Anterior cingulate cortex (tissue), 58 donors: ENCODE measurements at regions not wholly inside any gene's neighbourhood (a gene's known extent, or its start where the extent isn't known, plus 50 kb on each side); places are given as distances from the start of the nearest gene placed in this dataset.
A peak's percentile ranks its signal among the peaks of the same experiment; 100 is the strongest.
"Not testable (repeated sequence)": the region's sequence is repeated elsewhere in the genome, so short reads cannot be mapped to it uniquely, and the experiment has no call there.

ENCODE experiments used
- DNase-seq, 58 donors: peaks; one replicate each; lab custom pipeline; 2025; lab: John Stamatoyannopoulos, UW

GRCh38 chr3:94472511-94472910, 409.6 kb downstream of the NSUN3 start:
- DNase-seq: no peak

GRCh38 chr3:94481226-94481898, 418.5 kb downstream of the NSUN3 start:
- DNase-seq: no peak

- DNase-seq: no peak
Observed at GRCh38 chr3:94482686-94483085, 419.8 kb downstream of the NSUN3 start.

GRCh38 chr3:94483403-94483802, 420.5 kb downstream of the NSUN3 start:
- DNase-seq: no peak

GRCh38 chr3:94494992-94495391, 432.1 kb downstream of the NSUN3 start:
- DNase-seq: no peak

- no peak for DNase-seq
Observed at GRCh38 chr3:94500146-94500545, 437.3 kb downstream of the NSUN3 start.

- DNase-seq: not testable (repeated sequence)
Observed at GRCh38 chr3:94507354-94507753, 444.5 kb downstream of the NSUN3 start.

GRCh38 chr3:94512876-94513275, 450.0 kb downstream of the NSUN3 start:
- no peak for DNase-seq

- DNase-seq: no peak
Observed at GRCh38 chr3:94513600-94513999, 450.7 kb downstream of the NSUN3 start.

GRCh38 chr3:94515983-94516382, 453.1 kb downstream of the NSUN3 start:
- DNase-seq: no peak

- no peak for DNase-seq
Observed at GRCh38 chr3:94520364-94520763, 457.5 kb downstream of the NSUN3 start.

GRCh38 chr3:94522488-94522887, 459.6 kb downstream of the NSUN3 start:
- DNase-seq: no peak

- DNase-seq: no peak
Observed at GRCh38 chr3:94524102-94524919, 461.4 kb downstream of the NSUN3 start.

- DNase-seq: peak in 10 of 58 donors; percentile 0 to 16 (median 1)
Observed at GRCh38 chr3:94525043-94525442, 462.2 kb downstream of the NSUN3 start.

- DNase-seq: no peak
Observed at GRCh38 chr3:94529816-94530215, 467.0 kb downstream of the NSUN3 start.

GRCh38 chr3:94532951-94533350, 470.1 kb downstream of the NSUN3 start:
- no peak for DNase-seq

GRCh38 chr3:94539937-94540336, 477.1 kb downstream of the NSUN3 start:
- DNase-seq: no peak

- DNase-seq: no peak
Observed at GRCh38 chr3:94543161-94543560, 480.3 kb downstream of the NSUN3 start.

- DNase-seq: no peak
Observed at GRCh38 chr3:94544131-94544789, 481.4 kb downstream of the NSUN3 start.

GRCh38 chr3:94548581-94549316, 485.9 kb downstream of the NSUN3 start:
- no peak for DNase-seq

GRCh38 chr3:94561094-94561493, 498.2 kb downstream of the NSUN3 start:
- no peak for DNase-seq
